Peyer's patch (tissue), 4 donors: ENCODE measurements at regions not wholly inside any gene's neighbourhood (a gene's known extent, or its start where the extent isn't known, plus 50 kb on each side); places are given as distances from the start of the nearest gene placed in this dataset.
A peak's percentile ranks its signal among the peaks of the same experiment; 100 is the strongest.

ENCODE experiments used
- DNase-seq, 3 donors: peaks; one replicate each; pipeline ENCODE4 v3.0.0-alpha.2; 2017 to 2019
- H3K27ac ChIP-seq, 4 donors: fragments of 200-600 bp; sonication (generic); one replicate each; pipeline ENCODE4 v1.5.1; 2016 to 2019
- H3K27me3 ChIP-seq, 2 donors: fragments of 200-600 bp; sonication (generic); one replicate each; pipeline ENCODE4 v1.5.1; 2019
- H3K36me3 ChIP-seq, 3 donors: fragments of 200-600 bp; sonication (generic); one replicate each; pipeline ENCODE4 v1.5.1; 2016 to 2019
- H3K4me1 ChIP-seq, 4 donors: fragments of 200-600 bp; sonication (generic); one replicate each; pipeline ENCODE4 v1.5.1; 2016 to 2019
- H3K4me3 ChIP-seq, 4 donors: fragments of 200-600 bp; sonication (generic); 1 replicate in 3 of 4; 2 replicates in 1 of 4; pipeline ENCODE4 v1.5.1; 2016 to 2019; ENCODE audit warnings: mild to moderate bottlenecking in 1 of 4
- H3K9me3 ChIP-seq, 4 donors: fragments of 200-600 bp; sonication (generic); one replicate each; pipeline ENCODE4 v1.5.1; 2016 to 2019; ENCODE audit warnings: mild to moderate bottlenecking in 1 of 4
- CTCF ChIP-seq, 6 experiments: fragments of 450-650 bp in 4 of 6; fragments of 200-600 bp in 2 of 6; sonication (generic) in 1 of 6; IDR thresholded peaks; one replicate each; pipeline ENCODE4 v1.5.1; 2017 to 2019; ENCODE audit warnings: antibody characterized with exemption in 6 of 6, mild to moderate bottlenecking in 3 of 6, moderate library complexity in 1 of 6
- POLR2A ChIP-seq, 2 donors: fragments of 450-650 bp; IDR thresholded peaks; one replicate each; pipeline ENCODE4 v1.5.1; 2017; ENCODE audit warnings: antibody characterized with exemption in 2 of 2, mild to moderate bottlenecking in 2 of 2, moderate library complexity in 2 of 2

GRCh38 chr2:163345795-163346573, 389.8 kb downstream of the FIGN start:
- H3K27me3 ChIP-seq: no peaks in the 10 kb centered on the region
- TF ChIP-seq CTCF (IDR thresholded peaks at IDR 0.05) (peak; percentile 44 to 71 (median 64)), POLR2A (IDR thresholded peaks at IDR 0.05) (no peak)
- H3K27ac ChIP-seq: no peak overlapping the region
- H3K9me3 ChIP-seq: no peaks in the 10 kb centered on the region
- H3K4me1 ChIP-seq: no peaks in the 10 kb centered on the region
- no peak overlapping the region for H3K4me3 ChIP-seq
- DNase-seq: no peak
- no peaks in the 10 kb centered on the region for H3K36me3 ChIP-seq

GRCh38 chr2:163343316-163343715, 392.5 kb downstream of the FIGN start:
- H3K4me3 ChIP-seq: no peak overlapping the region
- no peaks in the 10 kb centered on the region for H3K4me1 ChIP-seq
- H3K27me3 ChIP-seq: no peaks in the 10 kb centered on the region
- H3K36me3 ChIP-seq: no peaks in the 10 kb centered on the region
- no peak for DNase-seq
- H3K9me3 ChIP-seq: no peaks in the 10 kb centered on the region
- H3K27ac ChIP-seq: no peak overlapping the region
- no peak for TF ChIP-seq POLR2A (IDR thresholded peaks at IDR 0.05)
- TF ChIP-seq CTCF (IDR thresholded peaks at IDR 0.05): no peak

- no peaks in the 10 kb centered on the region for H3K36me3 ChIP-seq
- no peaks in the 10 kb centered on the region for H3K27me3 ChIP-seq
- H3K4me3 ChIP-seq: no peak overlapping the region
- TF ChIP-seq POLR2A (IDR thresholded peaks at IDR 0.05) (no peak), CTCF (IDR thresholded peaks at IDR 0.05) (no peak)
- no peak overlapping the region for H3K27ac ChIP-seq
- no peaks in the 10 kb centered on the region for H3K9me3 ChIP-seq
- no peaks in the 10 kb centered on the region for H3K4me1 ChIP-seq
- DNase-seq: no peak
These were observed 394.4 kb downstream of the FIGN start for GRCh38 chr2:163341426-163341825.

- H3K9me3 ChIP-seq: no peaks in the 10 kb centered on the region
- H3K4me1 ChIP-seq: no peaks in the 10 kb centered on the region
- H3K27me3 ChIP-seq: no peaks in the 10 kb centered on the region
- H3K27ac ChIP-seq: no peak overlapping the region
- no peak for DNase-seq
- H3K4me3 ChIP-seq: no peak overlapping the region
- TF ChIP-seq CTCF (IDR thresholded peaks at IDR 0.05) (no peak), POLR2A (IDR thresholded peaks at IDR 0.05) (no peak)
- H3K36me3 ChIP-seq: no peaks in the 10 kb centered on the region
These were observed 397.5 kb downstream of the FIGN start for GRCh38 chr2:163338270-163338669.

GRCh38 chr2:163324677-163325076, 411.1 kb downstream of the FIGN start:
- H3K4me1 ChIP-seq: no peaks in the 10 kb centered on the region
- TF ChIP-seq CTCF (IDR thresholded peaks at IDR 0.05) (no peak), POLR2A (IDR thresholded peaks at IDR 0.05) (no peak)
- H3K4me3 ChIP-seq: no peak overlapping the region
- no peaks in the 10 kb centered on the region for H3K9me3 ChIP-seq
- no peak for DNase-seq
- no peak overlapping the region for H3K27ac ChIP-seq
- H3K36me3 ChIP-seq: no peaks in the 10 kb centered on the region
- no peaks in the 10 kb centered on the region for H3K27me3 ChIP-seq
